OCI-LY7 (cell line): ENCODE measurements at regions not wholly inside any gene's neighbourhood (a gene's known extent, or its start where the extent isn't known, plus 50 kb on each side); places are given as distances from the start of the nearest gene placed in this dataset.

ENCODE experiments used
- CTCF ChIP-seq: fragments of 200-600 bp; sonication (generic); conservative IDR thresholded peaks from 2 replicates; pipeline ENCODE4 v1.5.1; 2014; ENCODE audit warnings: mild to moderate bottlenecking, antibody characterized with exemption, low read length, moderate library complexity, mixed read lengths
- EZH2phosphoT487 ChIP-seq: fragments of 200-600 bp; sonication (generic); IDR thresholded peaks from 2 replicates; pipeline ENCODE4 v1.6.1; 2018; ENCODE audit warnings: low read depth, borderline replicate concordance, mild to moderate bottlenecking, mixed run types, antibody characterized with exemption, low read length, moderate library complexity, mixed read lengths

- TF ChIP-seq CTCF (no peak), EZH2phosphoT487 (no peak)
Observed at GRCh38 chr3:148262980-148263379, 434.7 kb upstream of the AGTR1 start.
